ENCODE measurements at regions not wholly inside any gene's neighbourhood (a gene's known extent, or its start where the extent isn't known, plus 50 kb on each side); places are given as distances from the start of the nearest gene placed in this dataset.

DNA sequence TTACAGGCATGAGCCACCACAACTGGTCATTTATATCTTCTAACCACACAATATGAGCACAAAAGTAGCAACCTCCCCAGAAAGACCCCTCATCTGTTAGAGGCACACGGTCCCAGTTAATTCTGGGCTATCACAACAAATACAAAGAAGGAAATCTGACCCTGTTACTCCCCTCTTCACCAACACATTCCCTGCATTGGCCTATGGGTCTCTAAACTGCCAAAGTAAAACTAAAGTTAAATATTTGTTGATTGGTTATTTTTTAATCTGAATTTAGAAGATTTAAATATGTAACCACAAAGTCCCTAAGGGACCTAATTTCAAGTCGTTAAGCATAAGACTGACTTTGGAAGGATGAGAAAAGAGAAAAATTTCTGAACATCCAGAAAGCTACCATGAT, 496.7 kb upstream of the NMUR2 start:
- Mint-ChIP-seq H3K36me3 (no peaks in the 10 kb centered on the region), H3K4me3 (no peak overlapping the region), H3K9me3 (peaks cover 6 to 9% of the 10 kb centered on the region in 2 donors), H3K4me1 (no peaks in the 10 kb centered on the region), H3K27me3 (ENCODE audit: low read depth in 2 of 2) (no peaks in the 10 kb centered on the region), H3K27ac (no peak overlapping the region)
- Histone ChIP-seq H3K27me3 (ENCODE audit: control insufficient read depth, insufficient read depth, low read length) (no peaks in the 10 kb centered on the region), H3K9me3 (ENCODE audit: control insufficient read depth, insufficient read depth, low read length) (no peaks in the 10 kb centered on the region), H3K4me1 (ENCODE audit: control insufficient read depth, insufficient read depth, low read length) (no peaks in the 10 kb centered on the region), H3K4me3 (ENCODE audit: low read length) (no peak overlapping the region), H3K36me3 (ENCODE audit: control insufficient read depth, insufficient read depth, low read length) (no peaks in the 10 kb centered on the region), H3K27ac (ENCODE audit: low read length) (no peak overlapping the region)
- intact Hi-C loops (cut with micrococcal nuclease) = no loop called here
- 80% methylated on average over 1 of the region's 2 CpGs for WGBS (ENCODE audit: insufficient coverage)
- TF ChIP-seq, protein P1, sequence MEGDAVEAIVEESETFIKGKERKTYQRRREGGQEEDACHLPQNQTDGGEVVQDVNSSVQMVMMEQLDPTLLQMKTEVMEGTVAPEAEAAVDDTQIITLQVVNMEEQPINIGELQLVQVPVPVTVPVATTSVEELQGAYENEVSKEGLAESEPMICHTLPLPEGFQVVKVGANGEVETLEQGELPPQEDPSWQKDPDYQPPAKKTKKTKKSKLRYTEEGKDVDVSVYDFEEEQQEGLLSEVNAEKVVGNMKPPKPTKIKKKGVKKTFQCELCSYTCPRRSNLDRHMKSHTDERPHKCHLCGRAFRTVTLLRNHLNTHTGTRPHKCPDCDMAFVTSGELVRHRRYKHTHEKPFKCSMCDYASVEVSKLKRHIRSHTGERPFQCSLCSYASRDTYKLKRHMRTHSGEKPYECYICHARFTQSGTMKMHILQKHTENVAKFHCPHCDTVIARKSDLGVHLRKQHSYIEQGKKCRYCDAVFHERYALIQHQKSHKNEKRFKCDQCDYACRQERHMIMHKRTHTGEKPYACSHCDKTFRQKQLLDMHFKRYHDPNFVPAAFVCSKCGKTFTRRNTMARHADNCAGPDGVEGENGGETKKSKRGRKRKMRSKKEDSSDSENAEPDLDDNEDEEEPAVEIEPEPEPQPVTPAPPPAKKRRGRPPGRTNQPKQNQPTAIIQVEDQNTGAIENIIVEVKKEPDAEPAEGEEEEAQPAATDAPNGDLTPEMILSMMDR (IDR thresholded peaks at IDR 0.05) = no peak
- ATAC-seq (no peak), DNase-seq (no peak)

DNA sequence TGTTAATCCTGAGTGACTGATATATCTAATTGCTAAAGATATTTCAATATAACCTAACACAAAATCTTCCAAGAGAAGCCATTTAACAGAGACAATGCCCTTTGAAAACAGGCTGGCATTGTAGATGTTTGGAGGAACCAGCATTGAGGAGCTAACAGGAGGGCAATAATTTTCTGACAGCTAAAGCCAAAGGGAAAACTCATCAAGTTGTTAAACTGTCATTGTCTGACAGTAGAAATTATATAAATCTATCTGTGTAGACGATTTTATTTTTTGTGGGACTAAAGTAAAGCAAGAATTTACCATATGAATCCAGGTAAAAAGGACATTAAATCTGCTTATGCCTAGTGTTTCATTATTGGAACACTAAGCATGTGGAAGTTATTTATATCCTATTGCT, 500.2 kb upstream of the NMUR2 start:
- Mint-ChIP-seq H3K27ac (no peak overlapping the region), H3K36me3 (no peaks in the 10 kb centered on the region), H3K4me1 (no peaks in the 10 kb centered on the region), H3K4me3 (no peak overlapping the region), H3K9me3 (peaks cover 7 to 8% of the 10 kb centered on the region in 2 donors), H3K27me3 (ENCODE audit: low read depth in 2 of 2) (no peaks in the 10 kb centered on the region)
- Histone ChIP-seq H3K27me3 (ENCODE audit: control insufficient read depth, insufficient read depth, low read length) (no peaks in the 10 kb centered on the region), H3K36me3 (ENCODE audit: control insufficient read depth, insufficient read depth, low read length) (no peaks in the 10 kb centered on the region), H3K9me3 (ENCODE audit: control insufficient read depth, insufficient read depth, low read length) (no peaks in the 10 kb centered on the region), H3K4me1 (ENCODE audit: control insufficient read depth, insufficient read depth, low read length) (no peaks in the 10 kb centered on the region), H3K4me3 (ENCODE audit: low read length) (no peak overlapping the region), H3K27ac (ENCODE audit: low read length) (no peak overlapping the region)
- intact Hi-C loops (cut with micrococcal nuclease) = no loop called here
- ATAC-seq (no peak), DNase-seq (no peak)
- TF ChIP-seq, protein P1 (IDR thresholded peaks at IDR 0.05) = no peak
- 60% methylated on average over 1 of the region's 1 CpG for WGBS (ENCODE audit: insufficient coverage)

DNA sequence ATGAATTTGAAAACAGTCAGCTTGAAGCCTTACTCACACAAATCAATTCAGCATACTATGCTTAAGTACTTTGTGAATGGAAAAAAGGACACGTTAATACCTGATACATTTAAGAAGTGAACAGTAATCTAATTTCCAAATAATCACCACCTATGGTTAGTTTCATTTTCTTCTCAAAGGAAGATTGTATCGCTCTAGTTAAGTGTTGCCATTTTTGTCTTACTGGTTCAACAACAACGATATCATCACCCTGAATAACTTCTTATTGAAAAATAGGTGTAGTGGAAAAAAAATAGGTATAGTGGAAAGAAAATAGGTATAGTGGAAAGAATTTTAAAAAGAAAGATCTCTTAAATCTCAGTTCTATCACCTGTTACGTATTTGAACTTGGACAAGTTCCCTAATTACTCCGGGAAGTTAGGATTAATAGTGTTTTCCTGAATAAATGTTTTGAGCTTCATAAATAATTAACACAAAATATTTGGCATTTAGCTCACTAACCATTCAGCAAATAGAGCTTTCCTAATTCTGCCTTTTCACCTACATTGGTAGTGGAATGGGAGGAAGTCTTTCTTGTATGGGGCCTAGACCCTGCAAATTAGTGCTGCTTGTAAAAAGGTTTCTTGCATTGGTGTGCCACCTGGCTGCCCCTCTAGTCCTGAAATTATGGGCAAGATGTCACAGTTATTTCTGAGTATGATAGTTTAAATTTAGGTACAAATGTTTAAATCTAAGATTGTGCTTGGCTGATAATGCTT, 502.6 kb upstream of the NMUR2 start:
- Mint-ChIP-seq H3K36me3 (no peaks in the 10 kb centered on the region), H3K27me3 (ENCODE audit: low read depth in 2 of 2) (no peaks in the 10 kb centered on the region), H3K27ac (no peak overlapping the region), H3K4me1 (no peaks in the 10 kb centered on the region), H3K4me3 (no peak overlapping the region), H3K9me3 (peaks cover 14% of the 10 kb centered on the region in 2 donors)
- Histone ChIP-seq H3K27ac (ENCODE audit: low read length) (no peak overlapping the region), H3K4me1 (ENCODE audit: control insufficient read depth, insufficient read depth, low read length) (no peaks in the 10 kb centered on the region), H3K36me3 (ENCODE audit: control insufficient read depth, insufficient read depth, low read length) (no peaks in the 10 kb centered on the region), H3K4me3 (ENCODE audit: low read length) (no peak overlapping the region), H3K27me3 (ENCODE audit: control insufficient read depth, insufficient read depth, low read length) (no peaks in the 10 kb centered on the region), H3K9me3 (ENCODE audit: control insufficient read depth, insufficient read depth, low read length) (no peaks in the 10 kb centered on the region)
- ATAC-seq = no peak
- TF ChIP-seq, protein P1 (IDR thresholded peaks at IDR 0.05) = no peak
- 100% methylated on average over 1 of the region's 5 CpGs for WGBS (ENCODE audit: insufficient coverage)
- DNase-seq = no peak
- intact Hi-C loops (cut with micrococcal nuclease) = no loop called here

DNA sequence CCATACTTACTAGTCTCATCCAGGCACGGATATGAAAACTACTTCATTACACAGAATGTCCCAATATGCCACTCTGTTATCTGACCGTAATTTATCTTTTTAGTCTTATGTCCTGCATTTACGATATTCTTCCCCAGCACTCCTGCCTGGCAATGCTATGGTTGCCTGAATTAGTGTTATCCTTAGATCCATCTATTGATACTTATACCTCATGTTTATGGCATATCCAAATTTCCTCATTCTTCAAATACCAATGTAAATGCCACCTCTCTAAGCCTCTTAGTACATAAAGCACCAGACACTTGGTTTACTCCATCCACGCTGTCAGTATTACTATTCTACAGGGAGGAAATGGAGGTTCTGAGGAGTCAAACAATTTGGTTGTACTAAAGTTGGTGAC, 507.8 kb upstream of the NMUR2 start:
- intact Hi-C loops (cut with micrococcal nuclease) = no loop called here
- H3K9me3 Mint-ChIP-seq = peaks cover 24 to 26% of the 10 kb centered on the region in 2 donors
- no peaks in the 10 kb centered on the region for H3K4me1 ChIP-seq (ENCODE audit: control insufficient read depth, insufficient read depth, low read length)
- no peak for ATAC-seq
- no peaks in the 10 kb centered on the region for H3K27me3 Mint-ChIP-seq (ENCODE audit: low read depth in 2 of 2)
- no peaks in the 10 kb centered on the region for H3K36me3 ChIP-seq (ENCODE audit: control insufficient read depth, insufficient read depth, low read length)
- H3K4me1 Mint-ChIP-seq = no peaks in the 10 kb centered on the region
- no peak overlapping the region for H3K27ac Mint-ChIP-seq
- TF ChIP-seq, protein P1 (IDR thresholded peaks at IDR 0.05) = no peak
- H3K27me3 ChIP-seq (ENCODE audit: control insufficient read depth, insufficient read depth, low read length) = no peaks in the 10 kb centered on the region
- H3K4me3 Mint-ChIP-seq = no peak overlapping the region
- no peak for DNase-seq
- H3K9me3 ChIP-seq (ENCODE audit: control insufficient read depth, insufficient read depth, low read length) = no peaks in the 10 kb centered on the region
- no peak overlapping the region for H3K27ac ChIP-seq (ENCODE audit: low read length)
- H3K36me3 Mint-ChIP-seq = no peaks in the 10 kb centered on the region
- no peak overlapping the region for H3K4me3 ChIP-seq (ENCODE audit: low read length)
- WGBS (ENCODE audit: insufficient coverage) = 65% methylated on average over 3 of the region's 4 CpGs

Data from natural killer cell (primary cell).